ENCODE measurements at regions not wholly inside any gene's neighbourhood (a gene's known extent, or its start where the extent isn't known, plus 50 kb on each side); places are given as distances from the start of the nearest gene placed in this dataset.
"Not testable (repeated sequence)": the region's sequence is repeated elsewhere in the genome, so short reads cannot be mapped to it uniquely, and the experiment has no call there.

- H3K4me3 ChIP-seq = no peak overlapping the region
- no peaks in the 10 kb centered on the region for H3K27me3 ChIP-seq
- H3K9me3 ChIP-seq (replicated peaks in 1 of 11) = no peaks in the 10 kb centered on the region
- H3K27ac ChIP-seq = no peak overlapping the region
- no peaks in the 10 kb centered on the region for H3K36me3 ChIP-seq
- H3K9ac ChIP-seq = no peak overlapping the region
- no peak for TF ChIP-seq Cebpa-rat (IDR thresholded peaks at IDR 0.05)
- no peaks in the 10 kb centered on the region for H3K4me1 ChIP-seq
- no peaks in the 10 kb centered on the region for H4K20me1 ChIP-seq
- H3K4me2 ChIP-seq = no peak overlapping the region
Measured at GRCh38 chr13:73532987-73533510, 474.2 kb downstream of the KLF5 start.

GRCh38 chr13:73532582-73532981 is 473.8 kb downstream of the KLF5 start:
- Histone ChIP-seq H3K9me3 (replicated peaks in 1 of 11) (no peaks in the 10 kb centered on the region), H3K4me2 (no peak overlapping the region), H3K4me1 (no peaks in the 10 kb centered on the region), H3K36me3 (no peaks in the 10 kb centered on the region), H3K4me3 (no peak overlapping the region), H4K20me1 (no peaks in the 10 kb centered on the region), H3K9ac (no peak overlapping the region), H3K27ac (no peak overlapping the region), H3K27me3 (no peaks in the 10 kb centered on the region)
- no peak for TF ChIP-seq Cebpa-rat (IDR thresholded peaks at IDR 0.05)

- Histone ChIP-seq H3K9ac (no peak overlapping the region), H3K4me1 (no peaks in the 10 kb centered on the region), H3K27me3 (no peaks in the 10 kb centered on the region), H3K27ac (no peak overlapping the region), H3K4me2 (no peak overlapping the region), H3K4me3 (no peak overlapping the region), H4K20me1 (no peaks in the 10 kb centered on the region), H3K36me3 (no peaks in the 10 kb centered on the region), H3K9me3 (replicated peaks in 1 of 11) (no peaks in the 10 kb centered on the region)
- TF ChIP-seq Cebpa-rat (IDR thresholded peaks at IDR 0.05) = no peak
Measured at GRCh38 chr13:73531014-73531413, 472.2 kb downstream of the KLF5 start.

GRCh38 chr13:73522937-73523336 is 464.1 kb downstream of the KLF5 start:
- TF ChIP-seq Cebpa-rat (IDR thresholded peaks at IDR 0.05) = no peak
- H3K36me3 ChIP-seq = no peaks in the 10 kb centered on the region
- no peak overlapping the region for H3K4me3 ChIP-seq
- H3K4me1 ChIP-seq = peaks cover 0 to 8% (median 0%) of the 10 kb centered on the region in 10 experiments; a peak in 1 of 20 replicates
- H3K27ac ChIP-seq = no peak overlapping the region
- H3K4me2 ChIP-seq = no peak overlapping the region
- no peaks in the 10 kb centered on the region for H3K27me3 ChIP-seq
- no peak overlapping the region for H3K9ac ChIP-seq
- H4K20me1 ChIP-seq = no peaks in the 10 kb centered on the region
- H3K9me3 ChIP-seq (replicated peaks in 1 of 11) = no peaks in the 10 kb centered on the region

GRCh38 chr13:73521985-73522524 is 463.2 kb downstream of the KLF5 start:
- no peak for TF ChIP-seq Cebpa-rat (IDR thresholded peaks at IDR 0.05)
- no peak overlapping the region for H3K9ac ChIP-seq
- H3K36me3 ChIP-seq = no peaks in the 10 kb centered on the region
- no peaks in the 10 kb centered on the region for H3K27me3 ChIP-seq
- no peaks in the 10 kb centered on the region for H3K9me3 ChIP-seq (replicated peaks in 1 of 11)
- H3K4me2 ChIP-seq = no peak overlapping the region
- no peak overlapping the region for H3K27ac ChIP-seq
- peaks cover 0 to 8% (median 0%) of the 10 kb centered on the region in 10 experiments; a peak in 1 of 20 replicates for H3K4me1 ChIP-seq
- H4K20me1 ChIP-seq = no peaks in the 10 kb centered on the region
- H3K4me3 ChIP-seq = no peak overlapping the region

- no peaks in the 10 kb centered on the region for H3K36me3 ChIP-seq
- no peak overlapping the region for H3K9ac ChIP-seq
- H3K4me1 ChIP-seq = peaks cover 0 to 8% (median 0%) of the 10 kb centered on the region in 10 experiments; a peak in 1 of 20 replicates
- no peaks in the 10 kb centered on the region for H3K9me3 ChIP-seq (replicated peaks in 1 of 11)
- no peak overlapping the region for H3K4me3 ChIP-seq
- TF ChIP-seq Cebpa-rat (IDR thresholded peaks at IDR 0.05) = no peak
- no peak overlapping the region for H3K27ac ChIP-seq
- no peak overlapping the region for H3K4me2 ChIP-seq
- no peaks in the 10 kb centered on the region for H4K20me1 ChIP-seq
- H3K27me3 ChIP-seq = no peaks in the 10 kb centered on the region
Measured at GRCh38 chr13:73521290-73521624, 462.5 kb downstream of the KLF5 start.

- H3K36me3 ChIP-seq = no peaks in the 10 kb centered on the region
- no peak overlapping the region for H3K9ac ChIP-seq
- peaks cover 0 to 8% (median 0%) of the 10 kb centered on the region in 10 experiments; a peak in 1 of 20 replicates for H3K4me1 ChIP-seq
- H3K27ac ChIP-seq = no peak overlapping the region
- H3K27me3 ChIP-seq = no peaks in the 10 kb centered on the region
- no peak overlapping the region for H3K4me3 ChIP-seq
- H3K9me3 ChIP-seq (replicated peaks in 1 of 11) = no peaks in the 10 kb centered on the region
- no peaks in the 10 kb centered on the region for H4K20me1 ChIP-seq
- no peak overlapping the region for H3K4me2 ChIP-seq
- TF ChIP-seq Cebpa-rat (IDR thresholded peaks at IDR 0.05) = no peak
Measured at GRCh38 chr13:73520566-73521289, 461.9 kb downstream of the KLF5 start.

- H3K27ac ChIP-seq; H3K4me2 ChIP-seq; H3K9ac ChIP-seq; H3K27me3 ChIP-seq; H3K4me1 ChIP-seq; H3K9me3 ChIP-seq (replicated peaks in 1 of 11); H4K20me1 ChIP-seq; H3K36me3 ChIP-seq; H3K4me3 ChIP-seq: not testable (repeated sequence)
Measured at GRCh38 chr13:73520135-73520534, 461.3 kb downstream of the KLF5 start.

GRCh38 chr13:73519396-73520116 is 460.8 kb downstream of the KLF5 start:
- no peaks in the 10 kb centered on the region for H4K20me1 ChIP-seq
- no peak for TF ChIP-seq Cebpa-rat (IDR thresholded peaks at IDR 0.05)

More at GRCh38 chr13:73519396-73520116, 460.8 kb downstream of the KLF5 start:
- Histone ChIP-seq H3K9ac (no peak overlapping the region), H3K27me3 (no peaks in the 10 kb centered on the region), H3K27ac (no peak overlapping the region), H3K4me2 (no peak overlapping the region), H3K4me1 (peaks cover 0 to 8% (median 0%) of the 10 kb centered on the region in 10 experiments; a peak in 1 of 20 replicates), H3K9me3 (replicated peaks in 1 of 11) (no peaks in the 10 kb centered on the region), H3K4me3 (no peak overlapping the region), H3K36me3 (no peaks in the 10 kb centered on the region)

All from BLaER1 treated with 17β-estradiol and CSF1 and Interleukin-3, amounts not matched to agents 10 nM and 100 nM (cell line).